ENCODE measurements at regions not wholly inside any gene's neighbourhood (a gene's known extent, or its start where the extent isn't known, plus 50 kb on each side); places are given as distances from the start of the nearest gene placed in this dataset.

DNA sequence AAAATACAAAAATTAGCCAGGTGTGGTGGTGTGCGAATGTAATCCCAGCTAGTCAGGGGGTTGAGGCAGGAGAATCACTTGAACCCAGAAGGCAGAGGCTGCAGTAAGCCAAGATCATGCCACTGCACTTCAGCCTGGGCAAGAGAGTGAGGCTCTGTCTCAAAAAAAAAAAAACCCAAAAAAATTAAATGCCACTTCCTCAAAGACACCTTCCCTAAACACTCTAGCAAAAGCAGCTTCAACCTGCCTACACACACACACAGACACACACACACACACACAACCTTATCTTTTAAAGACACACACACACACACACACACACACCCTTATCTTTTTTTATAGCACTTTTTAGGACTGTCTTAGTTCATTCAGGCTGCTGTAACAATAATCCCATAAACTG is 201.7 kb upstream of the PSMD7 start:
- no peak for DNase-seq (ENCODE audit: low read depth)

DNA sequence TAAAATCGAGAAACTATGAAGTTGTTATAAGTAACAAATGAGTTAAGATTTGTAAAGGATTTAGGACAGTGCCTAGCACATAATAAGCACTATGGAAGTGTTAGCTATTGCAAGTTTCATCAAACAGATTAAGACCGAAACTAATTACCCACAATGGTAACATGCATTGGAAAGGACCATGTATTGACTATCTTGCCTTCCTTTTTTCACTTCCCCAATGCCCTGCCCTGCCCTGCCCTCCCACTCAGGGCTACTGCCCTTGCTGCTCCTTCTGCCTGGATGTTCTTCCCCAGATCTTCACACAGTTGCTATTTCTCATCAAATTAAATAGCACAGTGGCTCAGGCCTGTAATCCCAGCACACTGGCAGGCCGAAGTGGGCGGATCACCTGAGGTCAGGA is 202.1 kb upstream of the PSMD7 start:
- DNase-seq (ENCODE audit: low read depth): no peak

DNA sequence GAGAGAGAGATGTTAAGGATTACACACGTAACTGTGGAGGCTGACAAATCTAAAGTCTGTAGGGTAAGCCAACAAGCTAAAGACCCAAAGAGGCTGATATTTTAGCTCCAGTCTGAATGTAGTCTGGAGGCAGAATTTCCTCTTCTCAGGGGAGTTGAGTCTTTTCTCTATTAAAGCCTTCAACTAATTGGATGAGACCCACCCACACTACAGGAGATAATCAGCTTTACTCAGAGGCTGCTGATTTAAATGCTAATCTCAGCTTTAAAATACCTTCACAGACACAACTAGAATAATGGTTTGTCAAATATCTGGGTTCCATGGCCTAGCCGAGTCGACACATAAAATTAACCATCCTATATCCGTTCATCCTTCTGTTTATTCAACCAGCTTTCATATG is 204.3 kb upstream of the PSMD7 start:
- DNase-seq (ENCODE audit: low read depth): no peak

DNA sequence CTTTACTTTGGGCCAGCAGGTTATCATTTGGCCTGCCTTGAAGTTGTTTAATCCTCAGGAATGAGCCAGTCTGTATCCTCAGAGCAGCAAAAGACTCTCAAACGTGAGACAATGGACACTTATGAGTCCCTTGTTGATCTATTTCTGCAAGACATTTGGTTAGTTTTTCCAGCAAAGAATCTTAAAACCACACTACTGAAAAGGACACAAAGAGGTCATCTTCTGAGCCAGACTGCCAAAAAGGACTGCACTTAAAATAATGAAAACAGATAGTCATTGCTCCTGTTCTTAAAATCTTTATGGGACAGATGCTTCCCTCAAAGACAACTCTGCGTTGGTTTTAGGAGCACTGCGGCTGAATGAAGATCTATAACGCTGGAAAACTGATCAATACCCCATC is 205.7 kb upstream of the PSMD7 start:
- no peak for DNase-seq (ENCODE audit: low read depth)

DNA sequence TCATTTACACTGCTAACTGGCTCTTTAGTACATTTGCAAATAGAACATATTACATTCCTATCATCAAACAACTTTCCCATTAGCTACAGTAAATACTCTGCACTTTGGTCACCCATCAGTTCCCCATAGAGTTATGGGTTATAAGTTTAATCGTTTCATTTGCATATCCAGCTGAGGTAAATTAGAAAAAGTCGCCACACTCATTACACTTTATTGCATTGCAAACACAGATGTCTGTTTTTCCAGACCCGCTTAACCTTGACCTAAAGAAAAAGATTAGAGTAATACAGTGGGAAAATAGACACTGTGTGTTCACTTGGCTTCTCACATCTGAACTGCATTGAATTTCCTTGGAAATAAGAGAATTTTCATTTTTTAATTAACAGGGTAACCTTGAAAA is 213.1 kb upstream of the PSMD7 start:
- DNase-seq (ENCODE audit: low read depth): no peak

DNA sequence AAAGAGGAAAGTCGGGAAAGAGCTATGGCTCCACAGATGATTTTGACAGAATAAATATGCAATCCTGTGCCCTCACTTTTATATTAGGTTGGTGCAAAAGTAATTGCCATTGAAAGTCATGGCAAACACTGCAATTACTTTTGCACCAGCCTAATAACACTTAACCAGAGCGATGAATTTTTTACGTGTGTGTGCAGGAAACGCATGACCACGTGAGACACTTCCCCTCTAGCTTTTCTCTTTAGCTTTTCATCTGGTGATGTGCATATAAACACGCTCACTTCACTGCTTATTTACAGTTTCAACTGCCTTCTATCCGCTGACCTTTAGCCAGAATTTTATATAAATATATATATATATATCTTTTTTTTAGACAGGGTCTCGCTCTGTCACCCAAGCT is 216.3 kb upstream of the PSMD7 start:
- DNase-seq (ENCODE audit: low read depth): no peak

DNA sequence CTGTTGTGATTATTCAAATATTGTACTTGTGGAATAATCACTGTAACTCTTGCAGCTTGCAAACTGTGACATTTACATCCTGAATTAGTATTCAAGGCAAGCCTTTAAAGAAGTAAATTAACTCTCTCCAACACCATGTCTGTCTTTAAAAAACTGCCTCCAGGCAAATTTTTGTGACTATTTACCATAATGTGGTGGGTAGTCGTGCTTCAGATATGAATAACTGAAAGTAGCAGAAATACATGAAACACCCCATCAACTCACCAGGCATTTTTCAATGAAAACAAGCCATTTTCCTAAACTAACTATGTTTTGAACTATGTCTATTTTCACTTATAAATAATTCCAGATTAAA is 217.4 kb upstream of the PSMD7 start:
- peak; percentile 2 for DNase-seq (ENCODE audit: low read depth)

DNA sequence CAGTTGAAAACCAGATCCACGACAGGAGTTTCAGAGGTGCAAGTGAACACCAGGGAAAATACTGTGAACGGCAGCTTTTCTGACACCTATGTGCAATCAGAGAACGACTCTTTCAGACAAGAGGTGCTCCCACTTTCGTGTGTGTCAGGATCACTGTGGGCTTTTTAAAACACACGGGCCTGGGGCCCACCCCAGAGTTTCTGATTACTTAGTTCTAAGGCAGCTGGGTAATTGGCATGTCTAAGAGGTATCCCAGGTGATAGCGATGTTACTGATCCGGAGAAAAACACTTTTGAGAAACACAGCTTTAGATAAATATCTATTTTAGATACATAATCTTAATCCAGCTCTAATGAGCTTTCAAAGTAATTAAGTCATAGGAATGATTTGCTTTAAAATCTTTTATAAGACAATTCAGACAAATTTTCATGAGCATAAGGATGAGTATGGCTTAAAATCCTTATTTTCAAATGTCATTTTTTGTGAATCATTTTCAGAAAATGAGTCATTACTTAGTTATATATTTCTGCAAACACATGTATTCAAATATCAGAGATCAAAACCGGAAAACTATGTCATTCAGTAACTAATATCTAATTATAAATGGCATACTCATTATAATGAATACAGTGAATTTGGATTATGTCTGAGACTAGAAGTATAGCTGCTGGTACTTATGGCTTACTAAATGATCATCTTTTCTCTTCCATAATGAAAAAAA is 217.9 kb upstream of the PSMD7 start:
- no peak for DNase-seq (ENCODE audit: low read depth)

DNA sequence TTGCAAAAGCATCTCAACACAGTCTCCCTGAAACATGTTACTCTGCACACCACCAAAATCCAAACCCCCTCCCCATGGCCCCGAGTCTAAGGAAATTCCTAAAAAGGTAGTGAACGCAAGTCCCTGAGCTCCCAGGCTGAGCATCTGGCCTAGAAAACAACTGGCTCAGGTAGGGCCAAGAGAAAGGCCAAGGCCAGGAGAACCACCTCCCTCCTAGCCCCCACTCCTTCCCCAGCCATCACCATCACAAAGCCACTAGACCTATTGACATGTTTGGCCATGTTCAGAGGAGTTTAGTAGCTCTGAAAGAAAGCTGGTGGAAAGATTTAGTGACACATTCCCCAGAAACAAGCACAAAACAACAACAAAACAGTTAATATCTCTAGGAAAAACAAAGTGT is 220.0 kb upstream of the PSMD7 start:
- no peak for DNase-seq (ENCODE audit: low read depth)

DNA sequence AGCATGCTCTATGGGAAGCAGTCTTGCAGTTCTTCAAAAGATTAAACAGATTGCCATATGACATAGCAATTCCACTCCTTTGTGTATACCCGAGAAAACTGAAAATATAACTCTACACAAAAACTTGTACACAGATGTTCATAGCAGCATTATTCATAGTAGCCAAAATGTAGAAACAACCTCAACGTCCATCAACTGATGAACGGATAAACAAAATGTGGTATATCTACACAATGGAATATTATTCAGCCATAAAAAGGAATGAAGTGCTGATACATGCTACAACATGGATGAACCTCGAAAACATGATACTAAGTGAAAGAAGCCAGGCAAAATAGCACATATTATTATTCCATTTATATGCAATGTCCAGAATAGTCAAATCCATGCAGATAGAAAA is 221.2 kb upstream of the PSMD7 start:
- no peak for DNase-seq (ENCODE audit: low read depth)

DNA sequence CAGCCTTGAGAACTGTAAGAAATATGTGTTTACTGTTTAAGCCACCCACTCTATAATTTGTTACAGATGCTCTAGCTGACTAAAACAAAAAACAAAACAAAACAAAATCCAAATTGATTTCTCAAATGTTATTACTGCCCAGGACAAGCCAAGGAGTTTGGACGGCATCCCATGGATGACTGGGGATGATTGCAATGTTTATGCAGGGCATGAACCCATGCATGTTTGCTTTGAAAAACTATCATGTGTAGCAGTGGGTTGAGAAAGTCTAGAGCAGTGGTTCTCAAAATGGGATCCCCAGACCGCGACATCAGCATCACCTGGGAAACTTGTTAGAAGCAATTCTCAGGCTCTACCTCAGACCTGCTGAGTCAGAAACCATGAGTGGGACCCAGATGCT is 223.2 kb upstream of the PSMD7 start:
- DNase-seq (ENCODE audit: low read depth): no peak

DNA sequence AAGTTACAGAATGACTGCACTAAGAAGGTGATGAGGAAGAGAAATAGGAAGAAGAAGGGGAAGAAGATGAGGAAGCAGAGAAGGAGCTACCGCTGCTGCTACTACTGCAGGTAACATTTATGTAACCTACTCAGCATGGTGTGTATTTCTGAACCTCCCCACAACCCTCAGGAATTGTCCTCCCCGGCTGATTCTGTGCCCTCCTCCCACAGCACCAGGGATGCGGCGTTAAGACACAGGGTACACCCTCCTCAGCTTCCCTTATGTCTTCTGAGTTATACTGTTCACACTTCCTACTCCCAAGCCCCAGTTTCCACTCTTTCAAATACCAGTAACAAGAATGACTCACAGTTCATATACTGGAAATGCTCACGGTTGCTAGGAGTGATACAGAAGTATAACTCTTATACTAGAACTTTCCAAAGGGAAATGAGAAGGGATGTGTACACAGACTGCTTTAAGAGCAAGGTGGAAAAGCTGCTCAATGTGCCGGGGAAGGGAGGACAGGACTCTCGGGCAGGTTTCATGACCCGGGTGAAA is 224.5 kb upstream of the PSMD7 start:
- DNase-seq (ENCODE audit: low read depth): no peak

DNA sequence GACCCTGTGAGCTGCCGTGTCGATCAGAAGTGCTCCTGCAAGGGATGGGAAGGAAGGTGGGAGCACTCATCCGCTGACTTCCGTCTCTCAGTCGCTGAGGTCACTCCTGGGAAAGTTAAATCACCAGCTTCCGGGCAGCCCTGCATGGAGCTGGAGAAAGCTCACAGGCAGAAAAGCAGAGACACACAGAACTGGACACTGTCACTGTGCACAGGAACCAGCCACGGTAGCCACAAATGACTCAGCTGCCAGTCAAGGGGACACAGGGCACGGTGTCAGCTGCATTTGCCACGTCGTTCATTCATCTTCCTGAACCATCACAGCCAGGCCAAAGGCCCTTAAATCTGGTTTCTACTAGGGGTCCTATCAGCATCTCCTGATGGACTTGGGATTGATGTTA is 226.4 kb upstream of the PSMD7 start:
- DNase-seq (ENCODE audit: low read depth): no peak

DNA sequence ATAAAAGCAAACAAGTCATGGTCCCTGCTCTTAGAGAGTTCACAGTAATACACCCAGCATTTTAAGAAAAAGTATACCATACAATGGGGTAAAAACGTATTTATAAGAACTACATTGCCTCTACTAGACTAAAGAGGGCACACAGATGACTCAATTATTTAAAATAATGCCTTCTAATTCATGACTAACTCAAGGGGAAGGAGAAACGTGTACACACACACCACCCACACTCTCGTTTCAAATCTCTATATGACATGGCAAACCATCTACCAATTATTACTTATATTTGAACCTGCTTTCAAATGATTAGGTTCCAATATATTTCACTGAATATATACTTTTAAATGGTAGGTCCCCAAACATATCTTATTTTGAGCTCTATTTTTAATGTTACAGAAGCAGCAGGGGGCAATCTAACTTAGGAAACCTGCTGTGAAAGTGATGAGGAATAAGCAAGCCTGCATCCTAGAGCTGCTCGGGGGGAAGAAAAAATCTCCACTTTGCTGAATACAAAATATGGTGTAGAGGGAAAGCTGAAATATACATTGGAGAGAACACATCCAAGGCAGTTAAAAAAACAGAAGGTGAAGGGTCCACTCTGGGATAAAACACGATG is 232.4 kb upstream of the PSMD7 start:
- DNase-seq (ENCODE audit: low read depth): no peak

DNA sequence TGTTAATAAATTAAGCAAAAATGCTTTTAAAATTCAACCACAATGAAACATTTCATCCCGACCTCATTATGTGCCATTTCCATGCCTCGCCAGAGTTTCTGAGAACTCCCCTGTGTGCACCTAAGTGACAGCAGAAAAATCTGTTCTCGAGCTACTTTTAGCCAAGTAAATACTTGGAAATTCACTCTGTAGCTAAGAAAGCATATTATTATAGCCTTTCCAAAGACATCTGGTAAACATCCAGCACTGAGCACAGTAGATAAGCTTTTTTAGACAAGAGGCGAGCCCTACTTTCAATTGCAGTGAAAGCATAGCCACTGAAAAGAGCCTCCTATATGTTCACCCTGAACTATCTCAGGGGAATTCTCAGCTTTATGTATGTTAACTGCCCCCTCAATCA is 242.8 kb upstream of the PSMD7 start:
- DNase-seq (ENCODE audit: low read depth): no peak

DNA sequence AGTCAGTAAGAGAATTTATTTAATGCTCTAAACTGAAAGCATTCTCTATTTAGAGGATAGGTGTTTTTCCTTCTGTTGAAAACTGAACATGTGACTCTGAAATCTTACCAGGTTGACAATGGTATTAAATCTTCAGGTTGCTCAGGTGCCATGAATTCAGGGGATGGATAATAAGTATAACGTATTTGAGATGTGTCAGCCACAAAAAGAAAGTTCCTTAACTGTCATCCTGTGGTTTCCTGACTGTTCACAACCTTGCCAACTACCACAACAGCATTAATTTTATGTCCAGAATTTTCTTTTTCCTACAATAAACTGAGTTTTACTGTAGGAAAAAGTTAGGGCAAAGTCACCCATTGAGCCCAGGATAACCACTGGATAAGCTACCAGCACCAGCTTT is 243.3 kb upstream of the PSMD7 start:
- no peak for DNase-seq (ENCODE audit: low read depth)

DNA sequence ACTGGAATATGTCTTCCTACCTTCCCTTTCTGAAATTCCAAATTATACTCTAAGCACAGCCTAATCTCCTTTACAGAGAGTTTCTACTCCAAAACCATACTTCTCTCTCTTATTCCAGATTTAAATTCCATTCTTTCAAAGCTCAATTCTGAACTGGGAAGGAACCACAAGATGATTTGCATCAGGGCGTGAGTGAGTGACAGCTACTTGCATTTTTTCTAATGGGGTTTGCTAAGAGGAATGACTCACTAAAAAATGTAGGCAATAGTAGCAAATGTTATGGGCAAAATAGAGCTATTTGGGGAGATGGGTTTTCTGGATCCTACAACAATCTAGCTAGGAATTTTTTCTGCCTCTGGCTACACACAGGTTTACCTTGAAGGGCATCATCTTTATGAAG is 244.6 kb upstream of the PSMD7 start:
- no peak for DNase-seq (ENCODE audit: low read depth)

DNA sequence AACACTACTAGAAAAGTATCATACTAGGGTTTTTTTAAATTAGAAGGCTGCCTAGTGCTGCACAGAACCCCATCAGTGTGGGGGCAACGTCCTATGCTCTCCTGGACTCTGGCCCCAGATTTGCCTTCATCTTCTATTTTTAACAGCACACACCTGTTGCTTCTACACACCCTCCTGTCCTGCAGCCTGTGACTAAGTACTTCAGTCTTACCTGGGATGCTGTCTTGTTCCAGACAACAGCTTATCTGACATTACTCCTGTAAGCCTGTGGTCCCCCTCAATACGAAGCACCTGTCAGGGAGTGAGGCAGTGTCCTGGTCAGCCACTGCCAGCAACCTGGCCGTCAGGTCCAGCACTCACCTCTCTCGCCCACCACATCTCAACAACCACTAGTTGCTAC is 247.6 kb upstream of the PSMD7 start:
- DNase-seq (ENCODE audit: low read depth): no peak

DNA sequence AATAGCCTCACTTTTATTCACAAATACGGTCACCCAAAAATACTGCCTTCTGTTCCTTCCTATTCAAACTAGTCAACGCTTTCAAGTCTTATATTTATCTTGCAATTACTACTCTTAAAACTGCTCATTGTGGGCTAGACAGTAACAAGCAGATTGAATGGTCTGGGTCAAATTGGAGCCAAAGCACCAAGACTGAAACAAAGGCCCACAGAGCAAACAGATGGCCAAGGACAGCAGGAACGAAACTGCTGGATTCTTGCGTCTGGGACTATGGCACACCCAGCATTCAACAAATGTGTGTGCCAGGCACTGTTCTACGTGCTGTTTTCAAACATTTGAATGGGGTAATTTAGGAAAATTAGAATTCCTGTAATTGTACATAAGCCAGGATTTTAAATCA is 250.1 kb upstream of the PSMD7 start:
- DNase-seq (ENCODE audit: low read depth): no peak

DNA sequence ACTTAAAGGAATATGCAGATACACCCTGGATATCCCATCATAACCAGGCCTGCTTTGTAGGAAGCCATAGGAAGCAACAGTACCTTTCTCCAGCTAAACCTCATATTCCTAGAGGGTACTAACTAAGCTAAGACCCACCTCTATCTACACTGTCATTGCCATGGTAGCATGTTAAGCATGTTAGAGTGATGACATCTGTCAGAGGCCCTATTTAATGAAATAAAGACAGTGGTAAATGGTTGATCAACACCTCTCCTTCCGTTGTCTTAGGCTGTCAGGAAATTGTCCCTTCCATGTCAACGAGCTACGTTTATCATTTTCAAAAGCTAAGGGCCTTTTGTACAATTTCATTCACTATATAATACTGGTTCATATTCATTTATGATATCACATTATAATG is 251.1 kb upstream of the PSMD7 start:
- no peak for DNase-seq (ENCODE audit: low read depth)

DNA sequence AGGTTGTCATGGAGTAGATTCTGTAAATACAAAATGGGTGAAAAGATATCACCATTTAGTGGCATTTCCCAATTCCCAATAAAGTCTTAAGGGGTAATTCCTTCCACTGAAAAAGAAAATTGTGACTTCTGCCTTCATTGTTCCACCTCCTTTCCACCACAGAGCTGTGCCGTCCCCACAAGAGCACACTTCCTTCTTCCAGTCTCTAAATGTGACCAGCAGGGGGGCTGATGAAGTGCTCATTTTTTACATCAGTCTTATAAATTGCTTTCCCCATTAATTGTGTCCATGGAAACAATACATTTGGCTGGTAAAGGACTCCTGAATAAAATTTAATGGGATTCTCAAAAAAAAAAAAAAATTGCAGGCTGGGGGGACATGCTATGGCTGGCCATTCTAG is 260.8 kb upstream of the PSMD7 start:
- DNase-seq (ENCODE audit: low read depth): no peak

DNA sequence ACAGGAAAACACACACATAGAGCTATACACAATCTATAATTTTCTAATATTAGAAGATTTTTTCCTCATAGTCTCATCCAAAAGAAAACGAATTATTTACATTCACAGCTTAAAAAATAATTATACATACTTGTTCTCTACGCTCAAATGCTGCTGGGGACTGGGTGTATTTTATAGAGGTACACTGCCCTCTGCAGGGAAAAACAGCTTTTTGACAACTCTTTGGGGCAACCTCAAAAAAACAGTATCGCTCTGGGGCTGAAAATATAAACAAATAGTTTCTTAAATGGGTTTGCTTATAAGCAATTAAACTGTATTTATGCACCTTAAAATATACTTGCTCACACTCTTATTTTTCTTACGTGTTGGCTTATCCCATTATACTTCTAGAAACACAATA is 261.8 kb upstream of the PSMD7 start:
- no peak for DNase-seq (ENCODE audit: low read depth)

DNA sequence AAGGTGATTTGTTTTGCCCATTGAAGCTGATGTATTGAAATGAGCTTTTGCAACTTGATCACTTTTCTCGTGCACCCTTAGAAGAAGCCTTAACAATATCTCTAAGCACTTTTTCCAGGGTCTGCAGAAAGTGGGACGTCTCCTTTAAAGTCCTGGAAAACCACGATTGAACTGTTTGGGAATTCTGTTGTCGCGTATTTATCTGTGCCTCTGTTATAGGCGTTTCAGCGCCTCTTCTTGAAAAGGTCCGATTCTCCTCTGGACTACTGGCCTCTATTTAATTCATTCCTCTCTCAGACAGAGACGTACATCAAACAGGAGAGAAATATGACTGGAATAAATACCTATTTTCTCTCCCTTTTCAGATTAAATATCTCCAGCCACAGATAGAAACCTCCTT is 262.4 kb upstream of the PSMD7 start:
- no peak for DNase-seq (ENCODE audit: low read depth)

DNA sequence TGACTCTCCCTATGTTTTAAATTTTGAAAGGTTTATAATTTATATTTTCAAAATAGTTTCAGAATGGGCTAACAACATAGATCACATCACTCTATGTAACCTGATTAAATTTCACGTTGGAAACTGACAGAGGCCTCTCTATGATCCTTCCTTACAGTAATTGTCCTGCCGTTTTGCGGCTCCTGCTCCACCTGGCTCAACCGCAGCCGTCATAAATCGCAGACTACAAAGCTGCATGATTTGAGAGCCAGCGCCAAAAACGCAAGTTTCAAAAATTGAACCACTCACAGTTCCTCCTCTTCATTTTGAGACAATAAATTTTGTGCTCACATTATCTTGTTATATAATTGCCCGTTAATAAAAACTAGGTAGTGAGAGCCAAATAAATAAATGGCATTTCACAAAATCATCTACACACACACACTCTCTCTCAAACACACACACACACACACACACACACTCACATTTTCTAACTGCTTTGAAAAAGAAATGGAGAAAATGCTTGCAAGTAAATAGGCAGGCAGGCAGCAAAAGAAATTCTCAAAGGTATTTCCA is 263.1 kb upstream of the PSMD7 start:
- no peak for DNase-seq (ENCODE audit: low read depth)

All from renal cortical epithelial cell (primary cell).